Caco-2 (cell line): ENCODE measurements at regions not wholly inside any gene's neighbourhood (a gene's known extent, or its start where the extent isn't known, plus 50 kb on each side); places are given as distances from the start of the nearest gene placed in this dataset.
A peak's percentile ranks its signal among the peaks of the same experiment; 100 is the strongest.

Source experiments
- BruUV-seq: library from RNA; stranded (reverse); fragments of 400-500 nt; replicated peaks from 2 replicates; lab custom pipeline; 2021; lab: Mats Ljungman, UMichigan
- CTCF ChIA-PET: fragments of 300-600 bp; sonication (Branson Sonifier 250); formaldehyde crosslinking; loops from one replicate; lab custom pipeline; 2022; ENCODE audit warnings: antibody characterized with exemption; lab: Charles Lee
- POLR2A ChIA-PET: fragments of 300-600 bp; sonication (Branson Sonifier 250); formaldehyde crosslinking; loops from one replicate; lab custom pipeline; 2022; ENCODE audit warnings: antibody characterized with exemption; lab: Charles Lee
- DNase-seq, 2 experiments: peaks; one replicate each; pipeline versions ENCODE4 v3.0.0 to v3.0.0-alpha.2; 2020 to 2022
- H3K27me3 ChIP-seq: replicated peaks from 2 replicates; pipeline ENCODE4 v1.6.0; 2011; ENCODE audit warnings: low read length; ENCODE audit not compliant: control insufficient read depth, insufficient read depth
- H3K36me3 ChIP-seq: 2 replicates; pipeline ENCODE4 v1.5.1; 2011; ENCODE audit warnings: low read length; ENCODE audit not compliant: control insufficient read depth, insufficient read depth
- H3K4me1 ChIP-seq: fragments of 250-450 bp; sonication (Bioruptor Pico); 2 replicates; pipeline ENCODE4 v1.5.1; 2020; ENCODE audit warnings: mild to moderate bottlenecking
- H3K4me3 ChIP-seq: 2 replicates; pipeline ENCODE4 v1.5.1; 2011; ENCODE audit warnings: low read depth, mild to moderate bottlenecking, control low read depth, low read length
- H3K9me3 ChIP-seq: fragments of 250-450 bp; sonication (Bioruptor Pico); 2 replicates; pipeline ENCODE4 v1.5.1; 2020; ENCODE audit warnings: mild to moderate bottlenecking, moderate library complexity
- H3K27ac Mint-ChIP-seq: one replicate; pipeline ENCODE4 v1.8.0; 2022; ENCODE audit warnings: mixed read lengths; ENCODE audit not compliant: unreplicated experiment
- H3K27me3 Mint-ChIP-seq: one replicate; pipeline ENCODE4 v1.8.0; 2022; ENCODE audit warnings: mixed read lengths; ENCODE audit not compliant: insufficient read depth, unreplicated experiment
- H3K36me3 Mint-ChIP-seq: one replicate; pipeline ENCODE4 v1.8.0; 2022; ENCODE audit warnings: mild to moderate bottlenecking, mixed read lengths; ENCODE audit not compliant: insufficient read depth, unreplicated experiment
- H3K4me1 Mint-ChIP-seq: one replicate; pipeline ENCODE4 v1.8.0; 2022; ENCODE audit warnings: low read depth, mixed read lengths; ENCODE audit not compliant: unreplicated experiment
- H3K4me3 Mint-ChIP-seq: one replicate; pipeline ENCODE4 v1.8.0; 2022; ENCODE audit warnings: mild to moderate bottlenecking, moderate library complexity, mixed read lengths; ENCODE audit not compliant: unreplicated experiment
- H3K9me3 Mint-ChIP-seq: one replicate; pipeline ENCODE4 v1.8.0; 2022; ENCODE audit warnings: mixed read lengths; ENCODE audit not compliant: unreplicated experiment
- CTCF ChIP-seq, 2 experiments: fragments of 200-600 bp in 1 of 2; IDR thresholded peaks; 1 replicate in 1 of 2; 2 replicates in 1 of 2; pipeline versions ENCODE4 v1.5.1 to v1.8.0; 2011 to 2022; ENCODE audit warnings: antibody characterized with exemption in 1 of 2, control low read depth in 1 of 2, inconsistent platforms in 1 of 2, low read depth in 1 of 2, low read length in 1 of 2, mild to moderate bottlenecking in 1 of 2, moderate library complexity in 1 of 2; ENCODE audit not compliant: insufficient read depth in 1 of 2, severe bottlenecking in 1 of 2, unreplicated experiment in 1 of 2
- intact Hi-C: fragments of 100-400 bp; cut with micrococcal nuclease; formaldehyde crosslinking; loops from one replicate; pipeline ENCODE4 v1.10.0; 2022; ENCODE audit not compliant: unreplicated experiment

- no TSS peak for BruUV-seq
- CTCF ChIA-PET: no interaction called here
- Histone ChIP-seq H3K4me3 (no peak overlapping the region), H3K9me3 (peaks cover 6% of the 10 kb centered on the region; the same call in 1 of the 2 replicates), H3K36me3 (no peaks in the 10 kb centered on the region), H3K4me1 (no peaks in the 10 kb centered on the region), H3K27me3 (no peaks in the 10 kb centered on the region)
- Mint-ChIP-seq H3K27ac (no peak overlapping the region), H3K4me1 (no peaks in the 10 kb centered on the region), H3K36me3 (no peaks in the 10 kb centered on the region), H3K4me3 (no peak overlapping the region), H3K9me3 (peaks cover 2% of the 10 kb centered on the region), H3K27me3 (peaks cover 22% of the 10 kb centered on the region)
- intact Hi-C loops: no loop called here
- POLR2A ChIA-PET: no interaction called here
- DNase-seq: peak in 1 of 2 experiments; percentile 29
- TF ChIP-seq CTCF (IDR thresholded peaks at IDR 0.05; ENCODE audit: insufficient read depth in 1 of 2, low read depth in 1 of 2, low read length in 1 of 2, severe bottlenecking in 1 of 2, unreplicated experiment in 1 of 2): no peak
These were observed 77.7 kb upstream of the B3GAT1 start for GRCh38 chr11:134489728-134490127.

GRCh38 chr11:134488913-134489312, 76.9 kb upstream of the B3GAT1 start:
- H3K27ac Mint-ChIP-seq: no peak overlapping the region
- Histone ChIP-seq H3K4me3 (no peak overlapping the region), H3K27me3 (no peaks in the 10 kb centered on the region), H3K9me3 (0 out of 2 replicates have a peak, but pooled peaks cover 2% of the 10 kb centered on the region), H3K36me3 (no peaks in the 10 kb centered on the region), H3K4me1 (no peaks in the 10 kb centered on the region)
- H3K4me1 Mint-ChIP-seq: no peaks in the 10 kb centered on the region
- H3K36me3 Mint-ChIP-seq: no peaks in the 10 kb centered on the region
- H3K4me3 Mint-ChIP-seq: no peak overlapping the region
- DNase-seq: peak in 1 of 2 experiments; percentile 28
- intact Hi-C loops: no loop called here
- CTCF ChIA-PET: no interaction called here
- no peaks in the 10 kb centered on the region for H3K9me3 Mint-ChIP-seq
- no TSS peak for BruUV-seq
- H3K27me3 Mint-ChIP-seq: peaks cover 23% of the 10 kb centered on the region
- POLR2A ChIA-PET: no interaction called here
- no peak for TF ChIP-seq CTCF (IDR thresholded peaks at IDR 0.05; ENCODE audit: insufficient read depth in 1 of 2, low read depth in 1 of 2, low read length in 1 of 2, severe bottlenecking in 1 of 2, unreplicated experiment in 1 of 2)

- Mint-ChIP-seq H3K36me3 (no peaks in the 10 kb centered on the region), H3K4me1 (no peaks in the 10 kb centered on the region), H3K4me3 (no peak overlapping the region), H3K9me3 (no peaks in the 10 kb centered on the region), H3K27ac (no peak overlapping the region), H3K27me3 (peaks cover 25% of the 10 kb centered on the region)
- Histone ChIP-seq H3K9me3 (0 out of 2 replicates have a peak, but pooled peaks cover 2% of the 10 kb centered on the region), H3K36me3 (no peaks in the 10 kb centered on the region), H3K4me1 (no peaks in the 10 kb centered on the region), H3K27me3 (no peaks in the 10 kb centered on the region), H3K4me3 (no peak overlapping the region)
- ChIA-PET POLR2A (no interaction called here), CTCF (no interaction called here)
- intact Hi-C loops: no loop called here
- TF ChIP-seq CTCF (IDR thresholded peaks at IDR 0.05; ENCODE audit: insufficient read depth in 1 of 2, low read depth in 1 of 2, low read length in 1 of 2, severe bottlenecking in 1 of 2, unreplicated experiment in 1 of 2): no peak
- DNase-seq: peak in 1 of 2 experiments; percentile 35
- no TSS peak for BruUV-seq
These were observed 76.5 kb upstream of the B3GAT1 start for GRCh38 chr11:134488512-134488911.
